Natural killer cell (primary cell): ENCODE measurements at regions not wholly inside any gene's neighbourhood (a gene's known extent, or its start where the extent isn't known, plus 50 kb on each side); places are given as distances from the start of the nearest gene placed in this dataset.

Experiments used
- ATAC-seq, 3 donors: fragments of 150-1000 bp in 2 of 3; fragments of 200-7000 bp in 1 of 3; cut with Tn5 transposase; 1 replicate in 1 of 3; 2 replicates in 2 of 3; pipeline ENCODE4 v1.10.0; 2021; ENCODE audit warnings: mild to moderate bottlenecking in 2 of 3, moderate library complexity in 2 of 3
- DNase-seq, 2 donors: peaks; one replicate each; pipeline versions ENCODE4 v3.0.0 to v3.0.0-alpha.2; 2013 to 2021; ENCODE audit warnings: mixed read lengths in 1 of 2
- H3K27ac ChIP-seq: one replicate; pipeline ENCODE4 v1.5.1; 2013; ENCODE audit warnings: mild to moderate bottlenecking, low read length
- H3K27me3 ChIP-seq: one replicate; pipeline ENCODE4 v1.6.1; 2013; ENCODE audit warnings: low read length; ENCODE audit not compliant: control insufficient read depth, insufficient read depth
- H3K36me3 ChIP-seq: one replicate; pipeline ENCODE4 v1.6.1; 2013; ENCODE audit warnings: low read length; ENCODE audit not compliant: control insufficient read depth, insufficient read depth
- H3K4me1 ChIP-seq: one replicate; pipeline ENCODE4 v1.6.1; 2013; ENCODE audit warnings: low read length; ENCODE audit not compliant: control insufficient read depth, insufficient read depth
- H3K4me3 ChIP-seq: one replicate; pipeline ENCODE4 v1.5.1; 2013; ENCODE audit warnings: low read length
- H3K9me3 ChIP-seq: one replicate; pipeline ENCODE4 v1.6.1; 2013; ENCODE audit warnings: low read length; ENCODE audit not compliant: control insufficient read depth, insufficient read depth
- H3K27ac Mint-ChIP-seq, 2 donors: one replicate each; pipeline ENCODE4 v1.8.0; 2022; ENCODE audit warnings: mild to moderate bottlenecking in 2 of 2, mixed read lengths in 2 of 2, moderate library complexity in 1 of 2
- H3K27me3 Mint-ChIP-seq, 2 donors: one replicate each; pipeline ENCODE4 v1.8.0; 2022; ENCODE audit warnings: low read depth in 2 of 2, mixed read lengths in 2 of 2
- H3K36me3 Mint-ChIP-seq: one replicate; pipeline ENCODE4 v1.8.0; 2022; ENCODE audit warnings: mixed read lengths
- H3K4me1 Mint-ChIP-seq, 2 donors: one replicate each; pipeline ENCODE4 v1.8.0; 2022; ENCODE audit warnings: mixed read lengths in 2 of 2
- H3K4me3 Mint-ChIP-seq: one replicate; pipeline ENCODE4 v1.8.0; 2022; ENCODE audit warnings: mild to moderate bottlenecking, moderate library complexity, mixed read lengths
- H3K9me3 Mint-ChIP-seq, 2 donors: one replicate each; pipeline ENCODE4 v1.8.0; 2022; ENCODE audit warnings: mixed read lengths in 2 of 2
- CTCF ChIP-seq: fragments of 200-600 bp; IDR thresholded peaks from one replicate; pipeline ENCODE4 v1.8.0; 2022; ENCODE audit warnings: antibody characterized with exemption
- WGBS: methylation state at CpG from one replicate; pipeline ENCODE4 v1.1.7; 2013; ENCODE audit warnings: missing lambda C conversion rate; ENCODE audit not compliant: insufficient coverage; 5-methylcytosine and 5-hydroxymethylcytosine counted together
- intact Hi-C: fragments of 100-400 bp; cut with micrococcal nuclease; formaldehyde crosslinking; loops from one replicate; pipeline ENCODE4 v1.14.2; 2022

- Histone ChIP-seq H3K4me1 (no peaks in the 10 kb centered on the region), H3K9me3 (peaks cover 5% of the 10 kb centered on the region), H3K4me3 (no peak overlapping the region), H3K27me3 (no peaks in the 10 kb centered on the region), H3K27ac (no peak overlapping the region), H3K36me3 (no peaks in the 10 kb centered on the region)
- no peak for TF ChIP-seq CTCF
- intact Hi-C loops = no loop called here
- H3K9me3 Mint-ChIP-seq = peaks cover 11 to 25% of the 10 kb centered on the region in 2 donors
- 100% methylated on average over 2 of the region's 3 CpGs for WGBS
- H3K4me3 Mint-ChIP-seq = no peak overlapping the region
- no peak overlapping the region for H3K27ac Mint-ChIP-seq
- no peaks in the 10 kb centered on the region for H3K36me3 Mint-ChIP-seq
- no peaks in the 10 kb centered on the region for H3K4me1 Mint-ChIP-seq
- H3K27me3 Mint-ChIP-seq = no peaks in the 10 kb centered on the region
- ATAC-seq = no peak
- DNase-seq = no peak
Measured at GRCh38 chr7:52656098-52656497, 379.3 kb upstream of the POM121L12 start.

DNA sequence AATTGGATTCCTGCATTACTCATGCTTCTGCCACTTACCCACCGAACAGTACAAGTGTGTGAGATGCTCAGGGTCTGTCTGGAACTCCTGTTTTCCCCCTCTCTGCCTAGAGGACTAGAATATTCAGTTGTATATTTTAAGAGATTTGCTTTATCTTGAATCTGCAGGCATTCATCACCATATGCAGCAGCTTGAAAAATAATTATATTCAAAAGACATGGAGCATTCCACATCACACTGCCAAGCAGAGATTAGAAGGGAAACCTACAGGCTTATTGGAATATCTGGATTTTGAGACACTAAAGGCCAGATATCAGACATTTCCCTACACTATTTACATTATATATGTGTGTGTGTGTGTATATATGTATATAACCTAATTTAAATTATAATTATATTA is 382.8 kb upstream of the POM121L12 start:
- Mint-ChIP-seq H3K36me3 (no peaks in the 10 kb centered on the region), H3K27ac (no peak overlapping the region), H3K4me3 (no peak overlapping the region), H3K9me3 (peaks cover 4 to 15% of the 10 kb centered on the region in 2 donors), H3K27me3 (no peaks in the 10 kb centered on the region), H3K4me1 (no peaks in the 10 kb centered on the region)
- Histone ChIP-seq H3K27ac (no peak overlapping the region), H3K36me3 (no peaks in the 10 kb centered on the region), H3K4me1 (no peaks in the 10 kb centered on the region), H3K4me3 (no peak overlapping the region), H3K27me3 (no peaks in the 10 kb centered on the region), H3K9me3 (peaks cover 5% of the 10 kb centered on the region)
- DNase-seq (no peak), ATAC-seq (no peak)
- no peak for TF ChIP-seq CTCF
- intact Hi-C loops = no loop called here
- 38% methylated on average over 1 of the region's 1 CpG for WGBS

GRCh38 chr7:52648872-52649271 is 386.6 kb upstream of the POM121L12 start:
- H3K4me3 Mint-ChIP-seq = no peak overlapping the region
- no CpG with 5 or more reads among the region's 1 CpG for whole genome bisulfite sequencing
- peaks cover 10 to 16% of the 10 kb centered on the region in 2 donors for H3K9me3 Mint-ChIP-seq
- H3K27me3 Mint-ChIP-seq = no peaks in the 10 kb centered on the region
- no peak overlapping the region for H3K27ac Mint-ChIP-seq
- ATAC-seq = no peak
- Histone ChIP-seq H3K9me3 (peaks cover 12% of the 10 kb centered on the region), H3K36me3 (no peaks in the 10 kb centered on the region), H3K27ac (no peak overlapping the region), H3K4me1 (no peaks in the 10 kb centered on the region), H3K4me3 (no peak overlapping the region), H3K27me3 (no peaks in the 10 kb centered on the region)
- no peak for TF ChIP-seq CTCF
- intact Hi-C loops = no loop called here
- no peaks in the 10 kb centered on the region for H3K4me1 Mint-ChIP-seq
- DNase-seq = no peak
- no peaks in the 10 kb centered on the region for H3K36me3 Mint-ChIP-seq

- Mint-ChIP-seq H3K27me3 (no peaks in the 10 kb centered on the region), H3K4me3 (no peak overlapping the region), H3K36me3 (no peaks in the 10 kb centered on the region), H3K27ac (no peak overlapping the region), H3K9me3 (peaks cover 8 to 10% of the 10 kb centered on the region in 2 donors), H3K4me1 (no peaks in the 10 kb centered on the region)
- no peak for TF ChIP-seq CTCF
- Histone ChIP-seq H3K9me3 (peaks cover 8% of the 10 kb centered on the region), H3K27ac (no peak overlapping the region), H3K4me1 (no peaks in the 10 kb centered on the region), H3K4me3 (no peak overlapping the region), H3K27me3 (no peaks in the 10 kb centered on the region), H3K36me3 (no peaks in the 10 kb centered on the region)
- intact Hi-C loops = no loop called here
- ATAC-seq (no peak), DNase-seq (no peak)
- WGBS = 40% methylated on average over 1 of the region's 1 CpG
Measured at GRCh38 chr7:52647046-52647445, 388.4 kb upstream of the POM121L12 start.
